Kidney epithelial cell (primary cell): ENCODE measurements at regions not wholly inside any gene's neighbourhood (a gene's known extent, or its start where the extent isn't known, plus 50 kb on each side); places are given as distances from the start of the nearest gene placed in this dataset.

Source experiments
- DNase-seq: peaks from one replicate; pipeline ENCODE4 v3.0.0-alpha.2; 2010; ENCODE audit warnings: low read depth
- H3K27me3 ChIP-seq: 2 replicates; pipeline ENCODE4 v1.6.0; 2011; ENCODE audit warnings: low read length; ENCODE audit not compliant: control insufficient read depth, insufficient read depth
- H3K36me3 ChIP-seq: 2 replicates; pipeline ENCODE4 v1.5.1; 2011; ENCODE audit warnings: low read length; ENCODE audit not compliant: control insufficient read depth, insufficient read depth
- H3K4me3 ChIP-seq: 2 replicates; pipeline ENCODE4 v1.5.1; 2011; ENCODE audit warnings: low read depth, mild to moderate bottlenecking, control low read depth, low read length
- TF ChIP-seq, protein P1 (sequence below): IDR thresholded peaks from 2 replicates; pipeline ENCODE4 v1.5.1; 2011; ENCODE audit warnings: mild to moderate bottlenecking, moderate library complexity, low read length, control low read depth, inconsistent platforms; ENCODE audit not compliant: insufficient read depth, poor library complexity, severe bottlenecking

DNA sequence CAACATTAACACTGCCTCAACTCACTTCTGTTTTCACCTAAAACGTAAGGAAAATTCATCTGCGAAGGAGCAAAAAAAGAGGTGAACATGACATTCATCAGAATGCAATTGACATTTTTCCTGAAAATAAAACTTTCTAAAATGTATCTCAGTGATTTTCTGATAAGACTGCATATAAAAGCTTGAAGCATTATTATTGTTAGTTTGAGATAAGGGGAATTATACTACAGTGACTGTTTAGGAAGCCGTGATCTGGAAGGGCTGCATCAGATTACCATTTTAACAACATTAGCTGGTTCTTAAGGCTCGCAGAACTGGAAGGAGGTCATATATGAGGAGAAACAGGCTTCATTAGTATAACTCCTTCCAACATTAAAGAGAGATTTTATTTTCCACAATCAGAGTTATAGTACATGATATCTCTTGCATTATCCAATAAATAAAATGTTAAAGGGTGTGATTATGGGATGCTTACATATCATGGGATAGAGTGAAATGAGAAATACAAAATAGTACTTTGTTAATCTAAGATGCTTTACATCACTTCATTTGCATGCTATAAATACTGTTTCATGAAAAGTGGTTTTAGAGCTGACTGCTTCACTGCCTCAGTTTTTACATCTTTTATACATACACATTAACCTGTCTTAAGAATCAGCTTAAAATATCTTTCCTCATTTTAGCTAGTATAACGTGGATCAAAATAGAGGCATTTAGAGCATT, 1820.1 kb upstream of the TENM3 start:
- TF ChIP-seq, protein P1, sequence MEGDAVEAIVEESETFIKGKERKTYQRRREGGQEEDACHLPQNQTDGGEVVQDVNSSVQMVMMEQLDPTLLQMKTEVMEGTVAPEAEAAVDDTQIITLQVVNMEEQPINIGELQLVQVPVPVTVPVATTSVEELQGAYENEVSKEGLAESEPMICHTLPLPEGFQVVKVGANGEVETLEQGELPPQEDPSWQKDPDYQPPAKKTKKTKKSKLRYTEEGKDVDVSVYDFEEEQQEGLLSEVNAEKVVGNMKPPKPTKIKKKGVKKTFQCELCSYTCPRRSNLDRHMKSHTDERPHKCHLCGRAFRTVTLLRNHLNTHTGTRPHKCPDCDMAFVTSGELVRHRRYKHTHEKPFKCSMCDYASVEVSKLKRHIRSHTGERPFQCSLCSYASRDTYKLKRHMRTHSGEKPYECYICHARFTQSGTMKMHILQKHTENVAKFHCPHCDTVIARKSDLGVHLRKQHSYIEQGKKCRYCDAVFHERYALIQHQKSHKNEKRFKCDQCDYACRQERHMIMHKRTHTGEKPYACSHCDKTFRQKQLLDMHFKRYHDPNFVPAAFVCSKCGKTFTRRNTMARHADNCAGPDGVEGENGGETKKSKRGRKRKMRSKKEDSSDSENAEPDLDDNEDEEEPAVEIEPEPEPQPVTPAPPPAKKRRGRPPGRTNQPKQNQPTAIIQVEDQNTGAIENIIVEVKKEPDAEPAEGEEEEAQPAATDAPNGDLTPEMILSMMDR: no peak

DNA sequence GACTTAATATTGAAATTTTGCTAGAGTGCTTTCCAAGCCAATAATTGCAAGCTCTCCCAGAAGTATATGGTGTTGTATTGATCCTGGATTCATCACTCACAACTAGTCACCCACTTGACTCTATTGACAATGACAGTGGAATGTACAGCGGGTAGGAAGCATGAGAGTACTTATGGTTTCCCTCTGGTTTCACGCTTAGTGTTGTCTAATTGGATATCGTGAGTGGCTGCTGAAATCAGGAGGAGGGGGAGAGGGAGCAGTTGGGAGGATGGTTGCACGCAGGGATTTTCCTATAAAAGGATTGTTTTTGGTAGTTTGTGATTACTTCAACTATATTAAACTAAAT, 1819.5 kb upstream of the TENM3 start:
- Histone ChIP-seq H3K36me3 (no peaks in the 10 kb centered on the region), H3K4me3 (no peak overlapping the region), H3K27me3 (no peaks in the 10 kb centered on the region)
- TF ChIP-seq, protein P1: no peak
- DNase-seq: no peak

More for the DNA sequence above, 1820.1 kb upstream of the TENM3 start:
- H3K36me3 ChIP-seq: no peaks in the 10 kb centered on the region
- no peak for DNase-seq
- no peaks in the 10 kb centered on the region for H3K27me3 ChIP-seq
- no peak overlapping the region for H3K4me3 ChIP-seq

DNA sequence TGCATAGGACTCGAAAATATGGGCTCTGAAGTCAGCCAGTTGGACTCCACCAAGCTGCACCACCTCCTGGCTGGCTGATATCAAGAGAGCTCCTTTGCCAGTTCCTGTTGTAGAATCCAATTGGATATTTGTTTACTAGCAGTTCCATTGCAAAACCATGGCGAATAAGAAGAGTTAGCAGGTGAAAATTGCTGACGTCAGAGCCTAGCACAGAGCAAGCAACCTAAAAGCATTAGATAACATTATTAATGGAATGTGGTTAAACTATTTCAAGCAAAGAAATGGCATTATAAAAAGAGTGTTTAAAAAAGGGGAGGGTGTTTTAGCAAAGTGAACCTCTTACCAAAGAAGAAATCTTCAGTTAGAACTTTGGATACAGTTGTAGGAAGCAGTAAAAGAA, 1816.3 kb upstream of the TENM3 start:
- no peak overlapping the region for H3K4me3 ChIP-seq
- TF ChIP-seq, protein P1: no peak
- no peaks in the 10 kb centered on the region for H3K36me3 ChIP-seq
- DNase-seq: no peak
- no peaks in the 10 kb centered on the region for H3K27me3 ChIP-seq

DNA sequence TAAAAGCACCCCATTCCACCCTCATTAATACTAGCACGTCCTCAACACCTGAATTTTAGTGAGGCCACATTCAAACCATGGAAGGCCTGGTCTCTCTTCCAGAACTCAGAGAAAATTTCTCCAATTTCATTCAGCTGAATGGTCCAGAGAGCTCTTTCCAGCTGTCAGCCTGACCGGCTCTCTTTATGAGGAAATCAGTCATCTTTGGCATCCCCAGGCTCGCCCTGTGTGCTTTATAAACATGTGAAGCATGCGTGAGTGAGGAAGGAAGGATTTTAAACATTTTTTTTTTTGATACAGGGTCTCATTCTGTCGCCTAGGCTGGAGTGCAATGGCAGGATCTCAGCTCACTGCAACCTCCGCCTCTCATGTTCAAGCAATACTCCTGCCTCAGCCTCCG, 1812.9 kb upstream of the TENM3 start:
- H3K4me3 ChIP-seq: no peak overlapping the region
- TF ChIP-seq, protein P1: no peak

DNA sequence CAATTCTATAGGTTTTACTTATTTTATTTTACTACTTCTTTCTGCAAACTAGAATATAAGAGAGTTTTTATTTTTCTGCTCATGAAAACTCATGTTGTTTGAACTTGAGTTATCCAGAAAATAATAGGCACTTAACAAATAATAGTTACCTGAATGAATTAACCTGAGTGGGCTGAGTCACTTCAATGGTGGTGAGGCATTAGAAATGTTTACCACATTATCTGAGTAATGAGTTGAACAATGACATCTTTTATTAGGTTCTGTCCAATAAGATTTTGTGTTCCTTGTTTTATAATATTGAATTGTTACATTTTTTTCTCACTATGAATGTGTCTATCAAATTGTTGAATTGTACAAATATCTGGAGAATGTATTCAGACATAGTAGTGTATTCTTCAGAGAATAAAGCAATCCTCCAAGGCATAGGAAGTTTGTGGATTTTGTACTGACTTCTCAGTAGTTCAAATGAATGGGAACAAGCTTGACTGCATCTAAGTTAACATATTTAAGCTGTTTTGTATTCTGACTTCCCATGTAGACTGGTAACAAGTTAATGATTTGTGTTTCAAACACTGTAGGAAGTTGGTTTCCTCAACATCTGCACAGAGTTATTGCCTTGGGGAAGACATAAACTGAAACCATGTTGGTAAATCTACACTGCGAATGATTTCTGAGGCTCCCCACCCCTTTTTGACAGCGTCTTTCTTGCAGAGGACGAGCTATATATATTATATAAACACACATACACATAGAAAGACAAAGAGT, 1808.9 kb upstream of the TENM3 start:
- TF ChIP-seq, protein P1: no peak
- no peaks in the 10 kb centered on the region for H3K27me3 ChIP-seq
- no peaks in the 10 kb centered on the region for H3K36me3 ChIP-seq
- H3K4me3 ChIP-seq: peak overlapping the region; percentile 17
- DNase-seq: peak; percentile 39

More for the DNA sequence above, 1812.9 kb upstream of the TENM3 start:
- no peak for DNase-seq
- no peaks in the 10 kb centered on the region for H3K27me3 ChIP-seq
- no peaks in the 10 kb centered on the region for H3K36me3 ChIP-seq
